BLaER1 treated with 17β-estradiol and CSF1 and Interleukin-3, amounts not matched to agents 10 nM and 100 nM (cell line): ENCODE measurements at regions not wholly inside any gene's neighbourhood (a gene's known extent, or its start where the extent isn't known, plus 50 kb on each side); places are given as distances from the start of the nearest gene placed in this dataset.

Experiments
- H3K27ac ChIP-seq, 11 experiments: shearing (Covaris generic); formaldehyde crosslinking; 2 replicates each; pipeline ENCODE4 v1.8.1; 2022
- H3K27me3 ChIP-seq, 11 experiments: shearing (Covaris generic); formaldehyde crosslinking; 2 replicates each; pipeline ENCODE4 v1.8.1; 2022
- H3K36me3 ChIP-seq, 11 experiments: shearing (Covaris generic); formaldehyde crosslinking; 2 replicates each; pipeline ENCODE4 v1.8.1; 2022
- H3K4me1 ChIP-seq, 10 experiments: shearing (Covaris generic); formaldehyde crosslinking; 2 replicates each; pipeline ENCODE4 v1.8.1; 2022
- H3K4me2 ChIP-seq, 11 experiments: shearing (Covaris generic); formaldehyde crosslinking; 2 replicates each; pipeline ENCODE4 v1.8.1; 2022
- H3K4me3 ChIP-seq, 10 experiments: shearing (Covaris generic); formaldehyde crosslinking; 2 replicates each; pipeline ENCODE4 v1.8.1; 2022
- H3K9ac ChIP-seq, 11 experiments: shearing (Covaris generic); formaldehyde crosslinking; 2 replicates each; pipeline ENCODE4 v1.8.1; 2022
- H3K9me3 ChIP-seq, 11 experiments: shearing (Covaris generic); formaldehyde crosslinking; replicated peaks in 1 of 11; 2 replicates each; pipeline ENCODE4 v1.8.1; 2022
- H4K20me1 ChIP-seq, 11 experiments: shearing (Covaris generic); formaldehyde crosslinking; 2 replicates each; pipeline ENCODE4 v1.8.1; 2022
- Cebpa-rat ChIP-seq, 11 experiments: shearing (Covaris generic); IDR thresholded peaks; 2 replicates each; pipeline ENCODE4 v1.8.1; 2022

GRCh38 chr5:73395256-73395655, 53.3 kb downstream of the FOXD1 start:
- TF ChIP-seq Cebpa-rat (IDR thresholded peaks at IDR 0.05), result no peak
- H3K9me3 ChIP-seq, result no peaks in the 10 kb centered on the region
- no peak overlapping the region for H3K27ac ChIP-seq
- no peaks in the 10 kb centered on the region for H3K36me3 ChIP-seq
- no peak overlapping the region for H3K4me2 ChIP-seq
- H4K20me1 ChIP-seq, result no peaks in the 10 kb centered on the region
- no peak overlapping the region for H3K9ac ChIP-seq
- no peaks in the 10 kb centered on the region for H3K4me1 ChIP-seq
- no peak overlapping the region for H3K4me3 ChIP-seq
- no peaks in the 10 kb centered on the region for H3K27me3 ChIP-seq

- no peaks in the 10 kb centered on the region for H3K4me1 ChIP-seq
- no peak overlapping the region for H3K4me3 ChIP-seq
- H3K9me3 ChIP-seq, result no peaks in the 10 kb centered on the region
- no peak for TF ChIP-seq Cebpa-rat (IDR thresholded peaks at IDR 0.05)
- H3K27me3 ChIP-seq, result no peaks in the 10 kb centered on the region
- H3K9ac ChIP-seq, result no peak overlapping the region
- no peaks in the 10 kb centered on the region for H3K36me3 ChIP-seq
- H4K20me1 ChIP-seq, result no peaks in the 10 kb centered on the region
- no peak overlapping the region for H3K27ac ChIP-seq
- H3K4me2 ChIP-seq, result no peak overlapping the region
Measured at GRCh38 chr5:73394610-73395009, 54.0 kb downstream of the FOXD1 start.

GRCh38 chr5:73393611-73394489, 54.7 kb downstream of the FOXD1 start:
- no peak for TF ChIP-seq Cebpa-rat (IDR thresholded peaks at IDR 0.05)
- no peaks in the 10 kb centered on the region; a peak in 1 of 22 replicates for H3K27me3 ChIP-seq
- H3K9ac ChIP-seq, result no peak overlapping the region

GRCh38 chr5:73392775-73393174, 55.8 kb downstream of the FOXD1 start:
- no peak overlapping the region for H3K27ac ChIP-seq
- no peak overlapping the region for H3K4me2 ChIP-seq
- H3K4me1 ChIP-seq, result peaks cover 6 to 14% (median 9%) of the 10 kb centered on the region in 10 experiments
- no peaks in the 10 kb centered on the region for H3K36me3 ChIP-seq
- no peaks in the 10 kb centered on the region for H3K9me3 ChIP-seq
- H4K20me1 ChIP-seq, result peaks cover 0 to 6% (median 0%) of the 10 kb centered on the region in 11 experiments; a peak in 3 of 22 replicates
- no peak overlapping the region for H3K9ac ChIP-seq
- H3K27me3 ChIP-seq, result no peaks in the 10 kb centered on the region; a peak in 1 of 22 replicates
- H3K4me3 ChIP-seq, result no peak overlapping the region
- no peak for TF ChIP-seq Cebpa-rat (IDR thresholded peaks at IDR 0.05)

More at GRCh38 chr5:73393611-73394489, 54.7 kb downstream of the FOXD1 start:
- no peak overlapping the region for H3K4me2 ChIP-seq
- H3K9me3 ChIP-seq, result no peaks in the 10 kb centered on the region
- H4K20me1 ChIP-seq, result no peaks in the 10 kb centered on the region
- H3K36me3 ChIP-seq, result no peaks in the 10 kb centered on the region
- H3K4me1 ChIP-seq, result peaks cover 0 to 3% (median 0%) of the 10 kb centered on the region in 10 experiments; a peak in 4 of 20 replicates
- H3K27ac ChIP-seq, result no peak overlapping the region
- H3K4me3 ChIP-seq, result no peak overlapping the region

- Histone ChIP-seq H3K4me3 (no peak overlapping the region), H3K9me3 (peaks cover 0 to under 1% (median 0%) of the 10 kb centered on the region in 11 experiments; a peak in 3 of 22 replicates), H3K27me3 (no peaks in the 10 kb centered on the region; a peak in 1 of 22 replicates), H3K36me3 (no peaks in the 10 kb centered on the region), H4K20me1 (peaks cover 0 to 6% (median 0%) of the 10 kb centered on the region in 11 experiments; a peak in 3 of 22 replicates), H3K4me2 (no peak overlapping the region), H3K9ac (no peak overlapping the region), H3K27ac (no peak overlapping the region), H3K4me1 (peaks cover 17 to 25% (median 22%) of the 10 kb centered on the region in 10 experiments)
- TF ChIP-seq Cebpa-rat (IDR thresholded peaks at IDR 0.05), result no peak
Measured at GRCh38 chr5:73391441-73391881, 57.1 kb downstream of the FOXD1 start.

DNA sequence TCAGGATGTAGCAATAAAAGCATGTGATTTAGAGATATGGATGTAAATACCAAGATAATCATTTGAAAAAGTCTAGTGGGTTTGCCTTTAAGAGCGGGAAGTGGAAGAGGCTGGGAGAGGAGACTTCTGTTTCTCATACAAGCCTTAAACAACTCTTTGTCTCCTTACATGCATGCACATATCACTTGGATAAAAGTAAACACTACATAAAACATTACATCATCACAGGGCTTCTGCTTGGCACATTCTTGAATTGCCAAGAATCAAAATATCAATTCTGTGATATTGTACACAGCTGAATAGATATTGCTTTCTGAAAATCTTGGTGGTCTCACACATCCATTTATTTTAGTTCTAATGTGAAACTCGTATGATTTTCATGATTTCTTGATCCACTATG, 57.6 kb downstream of the FOXD1 start:
- Histone ChIP-seq H3K4me2 (no peak overlapping the region), H3K9me3 (peaks cover 0 to 5% (median 3%) of the 10 kb centered on the region in 11 experiments; a peak in 15 of 22 replicates), H3K9ac (no peak overlapping the region)

DNA sequence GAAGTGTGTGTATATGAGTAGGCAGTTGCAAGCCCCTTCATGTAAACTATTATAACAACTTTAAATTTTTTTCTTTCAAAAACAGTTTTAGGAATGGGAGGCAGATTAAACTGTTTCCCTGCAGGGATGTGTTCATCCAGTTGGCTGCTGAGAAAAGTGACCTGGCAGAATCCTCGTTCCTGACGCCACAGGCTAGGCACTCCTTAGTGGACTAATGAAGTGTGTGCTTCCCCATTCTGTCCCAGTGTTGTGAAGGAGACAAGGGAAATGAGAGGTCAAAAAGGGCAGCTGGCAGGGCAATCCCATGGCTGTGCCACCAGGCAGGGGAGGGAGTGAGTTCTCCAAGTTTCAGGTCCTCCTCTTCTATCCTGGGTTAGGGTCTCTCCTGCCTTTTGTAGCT, 59.8 kb downstream of the FOXD1 start:
- no peak overlapping the region for H3K27ac ChIP-seq
- no peaks in the 10 kb centered on the region; a peak in 2 of 22 replicates for H3K27me3 ChIP-seq
- H3K9me3 ChIP-seq, result peaks cover 22 to 28% (median 25%) of the 10 kb centered on the region in 11 experiments
- H3K9ac ChIP-seq, result no peak overlapping the region
- H3K4me3 ChIP-seq, result no peak overlapping the region
- peaks cover 17 to 28% (median 25%) of the 10 kb centered on the region in 10 experiments for H3K4me1 ChIP-seq
- peaks cover 0 to 6% (median 0%) of the 10 kb centered on the region in 11 experiments; a peak in 3 of 22 replicates for H4K20me1 ChIP-seq
- peak overlapping the region in 6 of 11 experiments; percentile 3 to 84 (median 71); a peak in 6 of 22 replicates for H3K4me2 ChIP-seq
- H3K36me3 ChIP-seq, result no peaks in the 10 kb centered on the region
- no peak for TF ChIP-seq Cebpa-rat (IDR thresholded peaks at IDR 0.05)

More for the DNA sequence above, 57.6 kb downstream of the FOXD1 start:
- Histone ChIP-seq H4K20me1 (peaks cover 0 to 6% (median 0%) of the 10 kb centered on the region in 11 experiments; a peak in 3 of 22 replicates), H3K36me3 (no peaks in the 10 kb centered on the region), H3K27ac (no peak overlapping the region), H3K4me1 (peaks cover 17 to 28% (median 25%) of the 10 kb centered on the region in 10 experiments), H3K4me3 (no peak overlapping the region), H3K27me3 (no peaks in the 10 kb centered on the region; a peak in 1 of 22 replicates)
- TF ChIP-seq Cebpa-rat (IDR thresholded peaks at IDR 0.05), result no peak

DNA sequence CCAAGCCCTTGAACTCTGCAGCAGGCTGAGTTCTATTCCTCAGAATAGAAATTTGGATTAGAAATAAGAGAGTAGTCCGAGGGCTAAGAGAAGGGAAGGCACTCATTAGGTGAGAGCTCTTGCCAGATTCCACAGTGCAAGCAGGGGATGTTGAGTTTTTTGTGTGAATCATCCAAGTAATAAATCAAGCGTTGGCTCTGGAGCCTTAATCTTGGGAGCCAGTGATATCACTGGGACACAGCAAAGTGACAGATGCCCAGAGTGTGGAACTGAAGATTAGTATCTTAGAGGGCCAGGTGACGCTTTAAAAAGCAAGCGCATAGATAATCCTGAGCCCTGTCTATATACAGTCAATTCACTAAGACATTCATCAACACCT, 60.3 kb downstream of the FOXD1 start:
- peaks cover 17 to 28% (median 25%) of the 10 kb centered on the region in 10 experiments for H3K4me1 ChIP-seq
- no peak overlapping the region; a peak in 1 of 22 replicates for H3K9ac ChIP-seq
- no peak for TF ChIP-seq Cebpa-rat (IDR thresholded peaks at IDR 0.05)
- no peaks in the 10 kb centered on the region for H3K36me3 ChIP-seq
- peak overlapping the region; percentile 54 to 84 (median 69) for H3K4me2 ChIP-seq
- peaks cover 0 to 6% (median 0%) of the 10 kb centered on the region in 11 experiments; a peak in 3 of 22 replicates for H4K20me1 ChIP-seq
- H3K27me3 ChIP-seq, result no peaks in the 10 kb centered on the region; a peak in 2 of 22 replicates
- H3K27ac ChIP-seq, result peak overlapping the region in 2 of 11 experiments; percentile 15 to 21; a peak in 1 of 22 replicates
- peaks cover 26 to 32% (median 30%) of the 10 kb centered on the region in 11 experiments for H3K9me3 ChIP-seq
- H3K4me3 ChIP-seq, result no peak overlapping the region
